Left hindlimb (tissue), 1 donor: ENCODE measurements at regions not wholly inside any gene's neighbourhood (a gene's known extent, or its start where the extent isn't known, plus 50 kb on each side); places are given as distances from the start of the nearest gene placed in this dataset.

ENCODE experiments used
- DNase-seq: peaks from one replicate; pipeline ENCODE4 v3.0.0-alpha.2; 2018

- DNase-seq: no peak
Measured at GRCh38 chr16:11478431-11479119, 108.1 kb downstream of the LITAF start.

DNA sequence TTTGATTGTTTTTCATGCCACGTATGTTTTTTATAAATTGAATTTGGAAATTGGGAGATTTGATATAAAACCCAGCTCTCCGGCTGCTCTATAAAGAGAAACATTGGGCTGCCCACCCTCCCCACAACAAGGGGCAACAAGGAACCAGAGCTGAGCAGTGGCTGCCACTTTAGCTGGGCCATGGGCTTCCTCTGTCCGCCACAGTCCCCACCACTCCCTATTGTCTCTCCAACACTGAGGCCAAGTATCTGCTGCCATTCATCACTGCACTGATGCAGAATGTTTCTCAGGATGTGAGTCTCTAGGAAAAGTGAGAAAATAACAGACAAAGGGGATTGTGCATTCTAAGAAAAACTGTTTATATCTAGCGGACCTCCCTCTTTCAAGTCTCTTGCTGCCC is 106.8 kb downstream of the LITAF start:
- no peak for DNase-seq

GRCh38 chr16:11480634-11481033 is 106.1 kb downstream of the LITAF start:
- DNase-seq: no peak

DNA sequence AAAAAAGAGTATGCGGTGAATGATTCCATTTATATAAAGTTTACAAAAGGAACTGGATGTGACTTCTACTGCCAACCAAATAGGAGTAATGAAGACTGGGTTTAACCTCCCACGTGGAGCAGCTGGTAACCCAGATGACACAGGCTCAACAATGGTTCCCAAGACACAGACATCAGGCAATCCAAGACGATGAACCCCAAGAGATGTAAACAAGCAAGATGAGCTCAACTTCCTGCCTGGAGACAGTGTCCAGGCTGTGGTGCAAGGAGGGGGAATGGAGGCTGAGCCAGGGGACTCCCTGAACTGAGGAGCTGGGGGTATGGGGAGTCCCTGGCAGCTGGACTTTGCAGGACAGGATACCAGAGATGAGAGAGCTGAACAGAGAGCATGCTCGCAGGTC is 104.7 kb downstream of the LITAF start:
- DNase-seq: no peak

- DNase-seq: no peak
Measured at GRCh38 chr16:11482946-11483748, 103.6 kb downstream of the LITAF start.

DNA sequence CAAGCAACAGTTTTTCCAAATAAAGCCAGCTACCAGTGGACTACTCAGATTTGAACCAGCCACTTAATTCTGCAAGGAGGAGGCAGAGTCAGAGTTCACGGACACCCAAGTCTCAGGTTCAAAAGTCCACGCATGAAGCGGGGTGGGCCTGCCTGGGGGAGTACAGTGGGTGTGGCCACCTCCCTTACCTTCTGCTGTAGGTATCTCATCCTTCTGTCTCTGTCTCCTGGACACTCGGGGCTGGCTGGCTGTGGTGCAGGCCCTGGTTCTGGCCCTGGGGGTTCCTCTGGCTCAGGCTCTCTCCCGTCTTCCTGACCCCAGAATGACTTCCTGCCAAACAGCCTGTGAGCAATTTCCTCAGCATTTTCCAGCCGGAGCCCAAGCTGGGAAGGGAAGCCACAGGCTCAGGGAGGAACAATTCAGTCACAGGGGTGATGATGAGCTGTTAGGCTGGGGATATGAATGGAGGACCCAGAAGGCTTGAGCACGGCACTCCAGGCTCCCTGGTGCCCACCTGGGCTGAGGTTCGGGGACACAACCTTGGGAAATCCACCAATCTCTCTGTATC is 101.9 kb downstream of the LITAF start:
- no peak for DNase-seq

DNA sequence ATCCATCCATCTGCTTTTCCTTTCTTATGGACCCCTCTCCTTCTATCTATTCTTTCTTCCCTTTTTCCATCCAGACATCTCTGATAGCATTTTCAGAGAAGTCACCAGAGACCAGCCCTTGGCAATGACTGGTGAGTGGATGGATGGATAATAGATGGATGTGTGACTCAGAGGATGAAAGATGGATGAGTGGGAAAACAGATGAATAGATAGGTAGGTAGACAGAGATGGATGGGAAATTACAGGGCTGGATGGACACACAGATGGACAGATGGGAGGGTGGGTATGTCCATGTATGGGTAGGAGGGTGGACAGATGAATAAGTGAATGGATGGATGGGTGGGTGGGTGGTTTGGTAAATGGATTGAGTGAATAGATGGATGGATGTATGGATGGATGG is 101.0 kb downstream of the LITAF start:
- DNase-seq: no peak

- no peak for DNase-seq
Measured at GRCh38 chr16:11487289-11487688, 99.4 kb downstream of the LITAF start.

DNA sequence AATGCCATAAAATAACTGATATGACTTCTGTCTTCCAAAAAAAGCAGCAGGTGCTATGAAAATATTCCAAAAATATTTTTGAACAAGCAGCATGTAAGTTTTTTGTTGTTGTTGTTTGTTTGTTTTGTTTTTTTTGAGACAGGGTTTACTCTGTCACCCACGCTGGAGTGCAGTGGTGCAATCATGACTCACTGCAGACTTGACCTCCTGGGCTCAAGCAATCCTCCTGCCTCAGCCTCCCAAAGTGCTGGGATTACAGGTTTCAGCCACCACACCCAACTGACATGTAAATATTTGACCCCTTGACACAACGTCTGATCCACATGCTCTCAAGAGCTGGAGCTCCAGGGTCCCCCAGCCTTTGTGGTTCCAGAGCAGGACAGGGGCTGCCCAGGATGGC is 98.4 kb downstream of the LITAF start:
- DNase-seq: no peak

- DNase-seq: no peak
Measured at GRCh38 chr16:11491524-11491923, 95.2 kb downstream of the LITAF start.

- no peak for DNase-seq
Measured at GRCh38 chr16:11492808-11493530, 93.8 kb downstream of the LITAF start.

GRCh38 chr16:11493531-11493929 is 93.2 kb downstream of the LITAF start:
- DNase-seq: no peak

GRCh38 chr16:11494029-11494428 is 92.7 kb downstream of the LITAF start:
- DNase-seq: no peak

DNA sequence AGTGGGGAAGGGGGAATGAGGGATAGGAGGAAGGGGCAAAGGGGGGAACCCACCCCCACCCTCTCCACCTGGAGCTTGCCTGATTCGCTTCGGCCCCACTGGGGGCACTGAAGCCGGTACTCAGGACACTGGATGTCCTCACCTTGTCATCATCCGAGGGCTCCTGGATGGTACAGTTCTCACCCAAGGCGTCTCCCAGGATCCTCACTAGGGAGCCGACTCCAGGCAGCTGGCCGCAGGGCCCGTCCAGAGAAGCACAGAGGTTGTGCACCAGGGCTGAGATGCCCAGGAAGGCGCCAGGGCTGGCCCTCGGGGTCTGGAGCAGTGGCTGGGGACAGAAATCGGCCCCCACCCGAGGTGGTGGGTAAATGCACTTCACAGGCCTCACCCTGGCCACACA is 92.3 kb downstream of the LITAF start:
- no peak for DNase-seq

GRCh38 chr16:11495066-11495407 is 91.7 kb downstream of the LITAF start:
- no peak for DNase-seq
